ENCODE measurements at regions not wholly inside any gene's neighbourhood (a gene's known extent, or its start where the extent isn't known, plus 50 kb on each side); places are given as distances from the start of the nearest gene placed in this dataset.
"Not testable (repeated sequence)": the region's sequence is repeated elsewhere in the genome, so short reads cannot be mapped to it uniquely, and the experiment has no call there.

DNA sequence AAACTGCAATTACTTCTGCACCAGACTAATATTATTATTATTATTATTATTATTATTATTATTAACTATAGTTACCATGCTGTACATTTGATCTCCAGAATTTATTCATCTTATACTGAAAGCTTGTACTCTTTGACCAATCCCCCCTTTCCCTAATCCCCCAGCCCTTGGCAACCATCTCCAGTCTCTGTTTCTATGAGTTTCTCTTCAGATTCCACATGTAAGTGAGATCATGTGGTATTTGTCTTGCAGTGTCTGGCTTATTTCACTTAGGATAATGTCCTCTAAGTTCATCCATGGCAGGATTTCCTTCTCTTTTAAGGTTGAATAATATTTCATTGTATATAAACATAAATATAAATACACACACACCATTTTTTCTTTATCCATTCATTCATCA, 287.0 kb upstream of the DAB2 start:
- DNase-seq (ENCODE audit: low read depth, low spot score) = no peak

DNA sequence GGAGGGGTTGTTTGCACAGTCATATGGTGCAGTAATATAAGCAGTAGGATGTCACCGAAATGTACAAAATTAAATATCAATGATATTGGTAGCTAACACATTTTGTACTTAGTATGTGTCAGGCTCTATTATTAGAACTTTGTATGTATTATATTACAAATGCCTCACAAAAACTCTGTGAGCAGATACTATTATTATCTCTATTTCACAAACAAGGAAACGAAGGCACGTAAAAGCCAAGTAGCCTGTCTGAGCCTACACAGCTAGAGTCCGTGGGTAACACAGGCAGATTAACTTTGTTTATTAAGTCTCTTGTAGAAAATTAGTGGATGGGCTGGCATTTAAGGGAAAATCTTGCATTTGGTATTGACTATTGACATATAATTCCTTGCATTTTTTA, 284.3 kb upstream of the DAB2 start:
- DNase-seq (ENCODE audit: low read depth, low spot score) = no peak

DNA sequence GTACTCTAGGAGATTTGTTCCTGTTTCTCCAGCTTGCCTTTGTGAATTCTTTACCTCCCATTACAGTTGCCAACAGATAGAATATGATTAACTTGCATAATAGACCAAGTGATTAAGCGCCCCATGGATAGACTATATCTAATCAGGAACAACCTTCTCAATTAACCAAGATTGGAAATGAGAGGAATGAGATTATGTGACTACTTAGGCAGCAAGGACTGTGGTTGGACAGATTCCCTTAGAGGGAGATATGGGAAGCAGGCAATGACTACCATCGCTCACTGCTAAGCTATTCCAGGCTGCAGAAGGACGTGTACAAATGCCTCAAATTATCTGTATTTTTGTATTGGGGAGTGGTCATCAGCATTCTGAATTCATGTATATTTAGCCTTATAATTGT, 278.1 kb upstream of the DAB2 start:
- DNase-seq (ENCODE audit: low read depth, low spot score) = no peak

DNA sequence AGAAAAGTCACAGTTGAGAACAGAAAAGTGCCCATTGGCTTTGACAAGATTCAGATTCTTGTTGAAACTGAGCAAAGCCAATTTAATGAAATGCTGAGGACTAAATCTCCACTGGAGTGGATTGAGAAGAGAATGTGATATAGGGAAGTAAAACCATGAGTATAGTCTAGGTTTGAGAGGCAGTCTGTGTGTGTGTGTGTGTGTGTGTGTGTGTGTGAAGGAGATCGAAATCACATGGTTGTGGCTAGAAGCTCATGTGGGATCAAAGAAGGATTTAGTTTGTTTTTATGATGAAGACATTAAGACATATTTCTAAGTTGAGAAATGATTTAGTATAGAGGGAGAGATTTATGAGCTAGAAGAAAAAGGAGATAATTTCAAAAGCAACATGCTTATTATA, 275.7 kb upstream of the DAB2 start:
- no peak for DNase-seq (ENCODE audit: low read depth, low spot score)

DNA sequence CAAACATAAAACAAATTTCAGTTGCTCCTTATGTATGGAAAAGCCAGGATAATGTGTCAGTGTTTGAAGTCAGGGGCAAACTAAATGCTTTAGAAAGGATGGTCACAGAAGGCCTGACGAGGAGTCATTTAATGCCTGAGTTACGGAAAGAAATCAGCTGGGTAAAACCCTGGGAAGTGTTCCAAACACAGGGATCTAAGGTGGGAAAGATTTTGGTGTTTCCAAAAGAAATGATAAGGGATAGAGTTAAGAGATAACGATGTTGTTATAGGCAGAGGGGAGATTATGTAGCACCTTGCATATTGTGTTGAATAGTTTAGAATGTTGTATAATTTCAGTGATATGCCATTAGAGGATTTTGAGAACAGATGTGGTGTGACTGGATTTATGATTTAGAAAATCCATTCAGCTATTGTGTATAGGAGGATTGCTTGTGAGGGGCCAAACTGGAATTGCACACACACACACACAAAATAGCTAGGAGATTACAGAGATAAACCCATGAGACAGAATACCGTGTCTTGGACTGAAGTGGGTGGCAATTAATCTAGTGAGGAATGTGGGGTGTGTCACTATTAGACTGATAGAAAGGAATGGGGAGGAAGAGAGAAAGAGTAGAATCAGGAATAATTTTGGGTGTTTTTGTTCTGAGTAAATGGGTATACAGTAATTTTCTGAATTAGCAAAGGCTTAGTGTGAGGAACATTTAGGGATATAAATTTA, 274.2 kb upstream of the DAB2 start:
- DNase-seq (ENCODE audit: low read depth, low spot score) = peak; percentile 32

DNA sequence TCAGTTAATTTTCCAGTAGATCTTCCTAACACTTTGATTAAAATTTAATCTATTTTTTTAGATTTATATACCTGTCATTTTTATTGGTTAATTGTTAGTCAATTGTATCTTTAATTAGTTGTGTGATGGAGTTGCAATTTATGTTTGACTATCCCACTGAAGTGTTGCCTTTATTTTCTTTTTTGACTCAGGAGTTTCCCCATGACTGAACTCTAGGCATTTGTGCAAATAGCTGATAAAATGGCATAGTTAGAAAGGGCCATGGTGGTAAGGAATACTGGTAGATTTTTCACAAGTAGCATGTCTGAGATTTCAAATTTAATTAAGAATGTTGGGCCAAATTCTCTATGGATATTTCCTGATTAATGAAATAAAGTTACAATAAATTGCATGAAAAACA, 273.1 kb upstream of the DAB2 start:
- peak; percentile 53 for DNase-seq (ENCODE audit: low read depth, low spot score)

DNA sequence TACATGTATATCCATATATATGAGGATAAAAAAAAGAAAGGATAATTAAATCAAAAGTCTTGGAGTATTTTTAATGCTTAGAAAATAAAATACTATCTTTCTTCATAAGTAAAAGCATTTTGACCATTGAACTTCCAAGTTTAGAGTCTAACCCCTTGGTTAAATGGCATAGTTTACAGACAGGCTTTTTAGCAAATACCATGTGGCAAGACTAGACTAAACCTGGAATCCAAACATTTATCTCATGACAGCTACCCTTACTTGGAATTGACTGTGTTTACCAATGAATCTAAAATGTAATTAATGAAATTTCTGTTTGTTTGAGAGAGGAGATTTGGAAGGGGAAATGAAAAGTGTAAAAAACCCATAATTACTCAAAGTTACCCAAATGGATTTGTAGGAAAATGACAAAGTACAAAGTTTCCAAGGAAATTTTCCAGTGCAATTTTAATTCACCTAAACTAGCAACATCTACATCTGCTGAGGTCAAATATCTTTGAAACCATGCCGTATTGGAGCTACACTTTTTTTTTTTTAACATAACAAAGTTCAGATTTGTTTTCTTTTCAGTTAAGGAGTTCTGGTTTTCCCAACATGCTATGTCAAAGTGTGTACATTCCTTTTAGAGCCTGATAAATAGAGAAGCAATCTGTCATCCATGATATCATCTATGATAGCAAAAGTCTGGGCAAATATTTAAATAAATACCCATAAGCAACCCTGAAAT, 272.1 kb upstream of the DAB2 start:
- no peak for DNase-seq (ENCODE audit: low read depth, low spot score)

DNA sequence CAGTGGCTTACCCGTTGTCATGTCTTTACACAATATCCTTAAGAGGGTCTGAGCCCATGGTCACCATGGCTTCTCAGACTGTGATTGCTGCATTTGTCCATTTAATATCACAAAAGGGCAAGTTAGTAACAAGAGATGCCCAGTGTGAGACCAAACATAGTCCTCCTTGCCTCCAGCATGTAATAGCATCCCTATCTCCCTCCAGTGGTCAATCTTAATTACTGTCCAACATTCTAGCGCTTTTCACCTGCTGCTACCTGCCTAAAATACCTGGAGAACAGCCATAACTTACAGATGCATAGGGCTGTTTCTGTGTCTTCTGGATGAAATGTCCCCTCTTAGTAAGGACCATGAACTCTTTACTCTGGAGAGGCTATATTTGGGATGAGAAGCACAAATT, 267.2 kb upstream of the DAB2 start:
- no peak for DNase-seq (ENCODE audit: low read depth, low spot score)

DNA sequence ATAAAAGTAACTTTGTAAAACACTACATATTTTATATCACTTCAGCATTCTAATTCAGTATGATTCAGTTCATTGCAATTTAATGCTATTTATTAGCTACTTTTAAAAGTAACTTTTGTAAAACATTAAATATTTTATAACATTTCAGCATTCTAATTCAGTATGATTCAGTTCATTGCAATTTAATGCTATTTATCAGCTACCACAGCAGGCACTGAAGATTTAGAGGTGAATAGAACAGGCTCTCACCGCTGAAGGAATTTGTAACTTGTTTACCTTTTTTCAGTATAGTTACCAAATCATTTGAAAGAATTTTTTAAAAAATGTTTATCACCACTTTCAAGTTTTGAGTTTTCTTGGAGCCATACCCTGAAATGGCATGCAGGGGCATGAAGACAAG, 266.4 kb upstream of the DAB2 start:
- DNase-seq (ENCODE audit: low read depth, low spot score) = no peak

DNA sequence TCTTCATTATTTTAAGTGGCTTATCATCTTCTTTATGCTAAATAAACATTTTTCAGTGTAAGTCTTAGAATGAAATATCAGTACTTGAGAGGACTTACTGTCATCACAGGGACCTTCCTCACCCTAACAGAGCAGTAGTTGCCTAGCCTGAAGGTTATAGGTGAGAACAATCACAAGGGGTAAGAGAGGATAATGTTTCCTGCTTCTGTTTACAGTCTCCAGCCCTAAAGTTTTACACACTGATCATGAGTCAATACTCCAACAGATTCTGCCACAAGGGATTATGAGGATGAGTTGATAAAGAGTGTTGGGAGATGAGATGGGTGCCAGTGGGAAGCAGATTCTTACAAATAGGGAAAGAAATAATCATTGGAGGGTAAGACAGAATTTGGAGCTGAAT, 265.1 kb upstream of the DAB2 start:
- DNase-seq (ENCODE audit: low read depth, low spot score) = no peak

DNA sequence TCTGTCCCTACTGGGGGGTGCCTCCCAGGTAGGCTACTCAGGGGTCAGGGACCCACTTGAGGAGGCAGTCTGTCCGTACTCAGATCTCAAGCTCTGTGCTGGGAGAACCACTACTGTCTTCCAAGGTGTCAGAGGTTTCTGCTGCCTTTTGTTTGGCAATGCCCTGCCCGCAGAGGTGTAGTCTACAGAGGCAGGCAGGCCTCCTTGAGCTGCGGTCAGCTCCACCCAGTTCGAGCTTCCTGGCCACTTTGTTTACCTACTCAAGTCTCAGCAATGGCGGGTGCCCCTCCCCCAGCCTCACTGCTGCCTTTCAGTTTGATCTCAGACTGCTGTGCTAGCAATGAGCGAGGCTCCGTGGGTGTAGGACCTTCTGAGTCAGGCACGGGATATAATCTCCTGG, 263.1 kb upstream of the DAB2 start:
- not testable (repeated sequence) for DNase-seq (ENCODE audit: low read depth, low spot score)

DNA sequence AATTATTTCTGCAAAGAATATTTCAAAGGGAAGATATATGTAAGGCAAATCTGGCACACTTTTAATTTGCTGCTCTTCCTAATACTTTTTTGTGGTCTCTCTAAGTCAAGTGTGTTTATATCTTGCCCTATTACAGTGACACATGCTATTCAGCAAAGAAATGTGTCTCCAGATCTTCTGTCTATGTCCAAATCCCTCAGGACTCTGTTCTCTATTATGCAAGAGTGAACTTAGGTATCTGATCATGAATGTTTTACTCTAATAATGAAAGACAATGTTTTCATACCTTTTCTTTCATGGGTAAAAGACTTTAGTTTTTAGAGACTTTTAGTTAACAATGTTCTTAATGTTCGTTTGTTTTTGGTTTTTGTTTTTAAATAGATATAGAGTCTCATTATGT, 255.4 kb upstream of the DAB2 start:
- no peak for DNase-seq (ENCODE audit: low read depth, low spot score)

DNA sequence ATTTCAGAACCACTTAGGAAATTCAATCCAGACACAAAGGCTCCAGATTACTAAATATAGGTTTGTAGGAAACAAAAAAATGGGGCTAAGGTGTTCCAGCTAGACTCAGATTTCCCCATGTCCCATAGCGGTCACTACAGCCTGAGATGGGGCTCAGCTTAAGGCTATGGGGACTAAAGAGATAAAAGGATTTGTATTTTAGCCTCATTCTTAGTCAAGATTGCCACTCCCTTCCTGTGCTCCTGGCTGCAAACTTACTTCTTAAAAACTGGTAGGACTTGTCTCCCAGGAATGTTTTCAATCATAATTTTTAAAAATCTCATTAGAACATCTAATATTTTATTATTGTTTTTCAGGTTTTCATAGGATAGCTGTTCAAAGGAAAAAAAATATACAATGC, 253.8 kb upstream of the DAB2 start:
- no peak for DNase-seq (ENCODE audit: low read depth, low spot score)

DNA sequence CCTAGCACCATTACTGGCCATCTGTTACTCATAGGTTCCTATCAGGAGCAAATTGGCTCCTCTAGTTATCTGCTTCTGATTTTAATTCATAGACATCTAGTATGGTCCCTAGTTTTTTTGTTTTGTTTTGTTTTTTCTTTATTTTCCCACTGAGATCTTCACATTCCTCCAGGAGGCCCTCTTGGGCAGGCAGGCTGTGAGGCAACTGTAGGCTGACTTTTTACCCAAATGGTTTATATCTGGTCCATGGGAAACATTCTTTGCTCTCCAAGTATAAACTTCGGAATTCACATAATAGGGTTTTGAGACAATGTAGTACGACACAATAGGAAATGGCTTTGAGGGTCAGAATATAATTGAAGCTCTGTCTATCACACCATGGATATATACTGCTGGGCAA, 250.9 kb upstream of the DAB2 start:
- no peak for DNase-seq (ENCODE audit: low read depth, low spot score)

DNA sequence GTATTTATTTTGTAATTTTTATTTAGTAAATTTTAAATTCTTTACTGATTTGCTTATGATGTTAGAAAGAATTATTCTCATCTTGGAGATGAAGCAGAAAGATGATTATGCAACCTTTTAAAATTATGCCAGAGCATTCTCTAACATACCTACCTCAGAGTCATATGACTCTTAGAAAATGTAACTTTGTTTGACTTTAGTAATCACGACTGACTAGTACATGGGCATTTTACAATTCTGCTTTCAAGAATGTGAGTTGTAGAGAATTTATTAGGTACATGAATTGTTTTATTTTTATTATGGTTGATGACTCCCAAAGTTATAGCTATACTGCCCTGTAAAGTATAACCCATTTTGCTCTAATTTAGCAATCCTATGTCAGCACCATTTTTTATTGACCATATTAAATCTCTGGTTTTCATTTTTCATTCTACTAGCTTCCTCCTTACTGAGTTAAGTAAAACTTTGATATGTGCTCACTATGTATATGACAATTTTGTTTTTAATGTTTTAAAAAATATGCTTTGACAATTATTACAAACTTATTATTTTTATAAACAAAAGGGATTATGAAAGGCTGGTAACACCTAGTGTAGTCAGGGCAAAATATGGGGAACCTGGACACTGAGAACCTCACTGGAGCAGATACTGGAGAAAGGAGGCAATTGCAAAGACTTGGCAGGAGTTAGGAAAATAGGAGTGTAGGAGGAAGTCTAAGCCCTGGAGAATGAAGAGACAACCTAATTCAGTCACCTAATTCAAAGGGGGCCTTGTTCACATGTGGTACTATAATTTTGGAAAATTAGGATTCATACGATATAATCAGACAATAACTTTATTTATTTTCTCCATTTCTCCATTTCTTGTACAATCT, 249.7 kb upstream of the DAB2 start:
- DNase-seq (ENCODE audit: low read depth, low spot score) = no peak

DNA sequence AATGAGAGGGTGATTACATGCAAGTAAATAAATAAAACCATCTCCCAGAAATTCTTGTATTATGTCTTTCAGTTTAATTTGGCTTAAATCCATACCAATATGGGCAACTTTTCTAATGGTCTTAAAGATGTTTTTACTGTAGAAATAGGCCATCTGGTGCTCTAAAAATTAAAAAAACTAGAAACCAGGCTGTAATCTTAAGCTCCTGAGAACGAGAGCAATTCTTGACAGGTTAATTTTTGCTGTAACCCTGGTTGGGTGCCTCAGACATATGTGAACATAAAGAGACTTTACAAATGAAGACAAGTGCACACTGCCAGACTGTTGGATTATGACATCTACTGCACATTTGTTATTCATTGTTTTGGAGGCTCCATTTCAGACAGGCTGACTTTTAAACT, 246.8 kb upstream of the DAB2 start:
- DNase-seq (ENCODE audit: low read depth, low spot score) = no peak

DNA sequence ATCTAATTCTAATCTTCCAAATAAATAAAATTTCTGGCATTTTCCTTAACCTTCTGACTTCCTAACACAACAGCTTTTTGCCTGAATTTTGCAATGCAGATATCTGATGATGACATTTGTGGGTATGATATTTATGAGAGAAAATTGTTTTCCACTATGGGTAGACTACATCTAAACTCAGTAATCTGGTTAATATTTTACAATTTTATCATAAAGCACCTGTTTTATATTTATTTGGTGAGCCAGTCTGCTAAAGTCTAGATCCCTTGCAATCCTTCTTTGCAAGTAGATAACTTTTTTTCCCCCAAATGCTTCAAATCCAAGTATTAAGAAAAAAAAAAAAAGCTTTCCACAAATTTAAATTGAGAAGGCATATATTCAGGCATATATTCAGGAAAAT, 246.2 kb upstream of the DAB2 start:
- DNase-seq (ENCODE audit: low read depth, low spot score) = no peak

DNA sequence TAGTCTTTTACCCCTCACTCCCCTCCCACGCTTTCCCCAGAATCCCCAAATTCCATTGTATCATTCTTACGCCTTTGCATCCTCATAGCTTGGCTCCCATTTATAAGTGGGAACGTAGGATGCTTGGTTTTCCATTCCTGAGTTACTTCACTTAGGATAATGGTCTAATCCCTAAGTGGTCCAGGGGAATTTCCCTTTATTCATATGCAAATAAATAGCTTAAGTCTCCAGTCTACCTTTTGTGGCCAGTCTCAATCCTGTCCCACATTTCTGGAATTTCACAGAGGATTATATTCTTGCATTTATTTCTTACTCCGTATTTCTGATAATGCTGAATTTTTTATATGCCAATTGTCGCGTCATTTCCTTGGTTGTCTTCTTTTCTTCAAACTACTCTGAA, 245.6 kb upstream of the DAB2 start:
- peak; percentile 56 for DNase-seq (ENCODE audit: low read depth, low spot score)

DNA sequence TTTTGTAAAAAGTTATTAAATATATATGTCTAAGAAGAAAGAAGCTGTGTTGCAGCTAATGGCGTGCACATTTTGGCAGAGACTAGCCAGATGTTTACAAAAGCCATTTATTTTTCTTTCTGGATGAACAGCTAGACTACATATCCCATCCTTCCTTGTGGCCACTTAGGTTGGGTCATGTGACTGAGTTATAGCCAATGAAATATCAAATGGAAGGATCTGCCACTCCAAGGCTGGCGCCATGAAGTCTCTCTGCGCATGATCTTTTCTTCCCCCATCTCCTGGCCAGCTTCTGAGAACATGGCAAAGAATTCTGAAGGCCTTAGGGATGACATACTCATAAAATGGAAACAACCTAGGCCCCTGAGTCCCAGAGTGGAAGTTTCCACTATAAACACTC, 244.2 kb upstream of the DAB2 start:
- DNase-seq (ENCODE audit: low read depth, low spot score) = no peak

DNA sequence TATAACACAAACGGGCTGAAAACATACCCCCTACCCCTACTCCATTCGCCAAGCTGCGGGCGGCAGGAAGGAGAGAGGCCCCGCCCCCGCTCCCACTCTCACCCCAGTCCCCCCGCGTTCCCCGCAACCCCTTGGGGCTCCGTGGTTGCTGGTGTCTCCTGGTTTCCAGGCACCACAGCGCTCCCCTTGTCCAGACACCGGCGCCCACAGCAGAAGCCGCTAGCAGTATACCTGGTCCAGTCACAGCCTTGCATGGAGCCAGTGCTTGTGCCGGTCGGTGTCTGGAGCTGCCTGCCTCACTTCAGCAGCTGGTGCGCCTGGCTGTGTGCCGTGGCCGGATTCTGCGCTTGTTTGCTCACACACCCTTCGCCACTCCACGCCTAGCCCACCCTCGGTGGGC, 240.5 kb upstream of the DAB2 start:
- DNase-seq (ENCODE audit: low read depth, low spot score) = no peak

DNA sequence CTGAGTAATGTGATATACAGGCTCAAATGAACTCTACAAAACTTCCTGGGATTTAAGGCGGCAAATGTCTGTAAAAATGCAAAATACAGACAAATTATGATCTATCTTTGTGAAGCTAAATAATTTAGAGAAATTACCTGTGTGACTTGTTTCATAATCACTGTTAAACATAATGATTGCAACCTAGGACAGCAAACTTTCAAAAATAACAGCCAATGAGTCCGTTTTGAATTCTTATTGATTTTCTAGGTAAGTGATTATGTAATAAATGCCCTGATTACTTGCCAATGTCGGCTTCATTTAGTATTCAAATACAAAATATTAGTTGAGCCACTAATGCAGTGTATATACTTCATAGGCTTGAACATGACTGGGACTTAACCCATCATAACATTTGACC, 238.2 kb upstream of the DAB2 start:
- DNase-seq (ENCODE audit: low read depth, low spot score) = no peak

DNA sequence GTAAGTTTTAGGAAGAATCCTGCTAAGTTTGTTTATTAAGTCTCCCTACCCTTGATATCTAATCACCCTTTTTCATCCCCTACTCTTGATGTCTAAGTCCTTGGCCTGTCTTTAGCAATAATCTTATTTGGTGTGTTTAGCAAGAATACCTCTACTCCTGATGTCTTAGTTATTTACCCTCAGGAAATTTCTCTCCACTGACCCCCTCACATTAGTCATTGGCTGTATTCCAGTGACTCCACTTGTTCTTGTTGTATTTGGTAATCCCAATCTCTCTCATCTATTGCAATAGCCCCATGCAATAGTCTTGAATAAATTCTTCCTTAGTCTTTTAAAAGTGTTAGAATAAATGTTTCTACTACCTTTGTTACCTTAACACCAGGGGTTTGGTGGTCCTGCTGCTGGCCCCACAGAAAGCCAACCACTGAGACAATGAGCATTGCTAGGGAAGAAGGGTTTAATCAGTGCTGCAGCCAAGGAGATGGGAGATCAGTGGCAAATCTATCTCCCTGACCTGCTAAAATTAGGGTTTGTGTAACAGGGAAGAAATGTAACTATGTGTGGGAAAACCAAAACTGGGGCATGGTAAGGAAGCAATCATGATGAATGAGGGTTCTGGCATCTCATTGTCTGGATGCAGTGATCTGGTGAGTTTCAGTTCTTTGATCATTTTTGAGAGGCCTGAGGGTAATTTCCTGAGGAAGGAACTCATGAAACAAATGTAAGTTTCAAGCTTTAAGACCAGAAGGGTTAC, 236.4 kb upstream of the DAB2 start:
- peak; percentile 12 for DNase-seq (ENCODE audit: low read depth, low spot score)
